ENCODE measurements at regions not wholly inside any gene's neighbourhood (a gene's known extent, or its start where the extent isn't known, plus 50 kb on each side); places are given as distances from the start of the nearest gene placed in this dataset.

DNA sequence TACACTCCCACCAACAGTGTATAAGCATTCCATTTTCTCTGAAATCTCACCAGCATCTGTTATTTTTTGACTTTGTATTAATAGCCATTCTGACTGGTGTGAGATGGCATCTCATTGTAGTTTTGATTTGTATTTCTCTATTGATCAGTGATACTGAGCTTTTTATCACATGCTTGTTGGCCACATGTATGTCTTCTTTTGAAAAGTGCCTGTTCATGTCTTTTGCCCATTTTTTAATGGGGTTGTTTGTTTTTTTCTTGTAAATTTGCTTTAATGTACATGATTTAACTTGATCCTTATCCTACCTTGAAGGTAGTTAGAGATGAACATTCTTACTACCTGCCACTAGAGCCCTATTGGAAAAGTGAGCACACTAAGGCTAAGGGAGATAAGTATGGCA, 151.2 kb upstream of the KIF2A start:
- TF ChIP-seq, protein P1, sequence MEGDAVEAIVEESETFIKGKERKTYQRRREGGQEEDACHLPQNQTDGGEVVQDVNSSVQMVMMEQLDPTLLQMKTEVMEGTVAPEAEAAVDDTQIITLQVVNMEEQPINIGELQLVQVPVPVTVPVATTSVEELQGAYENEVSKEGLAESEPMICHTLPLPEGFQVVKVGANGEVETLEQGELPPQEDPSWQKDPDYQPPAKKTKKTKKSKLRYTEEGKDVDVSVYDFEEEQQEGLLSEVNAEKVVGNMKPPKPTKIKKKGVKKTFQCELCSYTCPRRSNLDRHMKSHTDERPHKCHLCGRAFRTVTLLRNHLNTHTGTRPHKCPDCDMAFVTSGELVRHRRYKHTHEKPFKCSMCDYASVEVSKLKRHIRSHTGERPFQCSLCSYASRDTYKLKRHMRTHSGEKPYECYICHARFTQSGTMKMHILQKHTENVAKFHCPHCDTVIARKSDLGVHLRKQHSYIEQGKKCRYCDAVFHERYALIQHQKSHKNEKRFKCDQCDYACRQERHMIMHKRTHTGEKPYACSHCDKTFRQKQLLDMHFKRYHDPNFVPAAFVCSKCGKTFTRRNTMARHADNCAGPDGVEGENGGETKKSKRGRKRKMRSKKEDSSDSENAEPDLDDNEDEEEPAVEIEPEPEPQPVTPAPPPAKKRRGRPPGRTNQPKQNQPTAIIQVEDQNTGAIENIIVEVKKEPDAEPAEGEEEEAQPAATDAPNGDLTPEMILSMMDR (IDR thresholded peaks at IDR 0.05; ENCODE audit: low read depth, low read length, missing input control), result no peak
- no peak for TF ChIP-seq MAX (IDR thresholded peaks at IDR 0.05)
- TF ChIP-seq JUND (IDR thresholded peaks at IDR 0.05), result no peak
- TF ChIP-seq TAF1 (conservative IDR thresholded peaks at IDR 0.05), result no peak
- TF ChIP-seq REST (IDR thresholded peaks at IDR 0.05), result no peak
- TF ChIP-seq, protein P2, sequence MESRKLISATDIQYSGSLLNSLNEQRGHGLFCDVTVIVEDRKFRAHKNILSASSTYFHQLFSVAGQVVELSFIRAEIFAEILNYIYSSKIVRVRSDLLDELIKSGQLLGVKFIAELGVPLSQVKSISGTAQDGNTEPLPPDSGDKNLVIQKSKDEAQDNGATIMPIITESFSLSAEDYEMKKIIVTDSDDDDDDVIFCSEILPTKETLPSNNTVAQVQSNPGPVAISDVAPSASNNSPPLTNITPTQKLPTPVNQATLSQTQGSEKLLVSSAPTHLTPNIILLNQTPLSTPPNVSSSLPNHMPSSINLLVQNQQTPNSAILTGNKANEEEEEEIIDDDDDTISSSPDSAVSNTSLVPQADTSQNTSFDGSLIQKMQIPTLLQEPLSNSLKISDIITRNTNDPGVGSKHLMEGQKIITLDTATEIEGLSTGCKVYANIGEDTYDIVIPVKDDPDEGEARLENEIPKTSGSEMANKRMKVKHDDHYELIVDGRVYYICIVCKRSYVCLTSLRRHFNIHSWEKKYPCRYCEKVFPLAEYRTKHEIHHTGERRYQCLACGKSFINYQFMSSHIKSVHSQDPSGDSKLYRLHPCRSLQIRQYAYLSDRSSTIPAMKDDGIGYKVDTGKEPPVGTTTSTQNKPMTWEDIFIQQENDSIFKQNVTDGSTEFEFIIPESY (IDR thresholded peaks at IDR 0.05), result no peak
